ENCODE measurements at regions not wholly inside any gene's neighbourhood (a gene's known extent, or its start where the extent isn't known, plus 50 kb on each side); places are given as distances from the start of the nearest gene placed in this dataset.

GRCh38 chr22:47474464-47474863, 712.0 kb downstream of the TBC1D22A start:
- TF ChIP-seq POLR2AphosphoS5 (IDR thresholded peaks at IDR 0.05; ENCODE audit: borderline replicate concordance, low read depth, low read length), result no peak
- TF ChIP-seq EZH2 (IDR thresholded peaks at IDR 0.05), result no peak
